ENCODE measurements at regions not wholly inside any gene's neighbourhood (a gene's known extent, or its start where the extent isn't known, plus 50 kb on each side); places are given as distances from the start of the nearest gene placed in this dataset.

DNA sequence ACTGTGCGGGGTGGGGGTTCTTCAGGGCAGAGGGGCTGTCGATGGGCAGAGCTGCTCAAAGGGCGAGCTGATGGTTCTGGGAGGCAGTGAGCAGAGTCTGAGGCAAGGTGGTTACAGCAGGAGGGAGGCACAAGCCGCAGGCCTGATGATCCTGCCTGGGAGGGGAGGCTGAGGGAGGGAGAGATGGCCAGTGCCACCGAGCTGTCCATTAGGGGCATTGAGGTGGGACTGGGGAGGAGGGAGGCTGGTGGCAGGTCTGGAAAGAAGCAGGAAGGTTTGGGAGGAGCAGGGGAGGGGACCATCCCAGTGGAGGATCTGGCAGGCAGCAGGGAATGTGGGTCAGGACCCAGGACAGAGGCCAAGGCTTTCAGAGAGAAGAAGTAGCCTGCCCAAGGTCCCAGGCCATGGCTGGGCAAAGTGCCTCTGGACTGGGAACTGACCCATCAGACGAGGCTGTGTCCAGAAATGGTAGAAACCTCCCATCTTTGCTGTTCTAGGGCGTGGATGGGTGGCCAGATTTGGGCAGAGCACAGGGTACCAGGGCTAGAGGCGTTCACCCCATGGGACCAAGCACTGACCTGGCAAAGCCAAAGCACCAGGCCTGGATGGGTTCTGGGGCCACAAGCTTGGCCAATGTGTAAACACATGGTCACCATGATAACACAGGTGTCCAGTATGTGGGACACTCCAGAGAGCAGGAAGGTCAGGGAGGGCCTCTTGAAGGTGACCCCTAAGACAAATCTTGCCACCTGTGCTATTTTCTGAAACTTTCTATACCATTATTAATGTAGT lies 55.5 kb downstream of the INHBB start:
- DNase-seq (ENCODE audit: low read depth in 4 of 6, low spot score in 6 of 6) = no peak

DNA sequence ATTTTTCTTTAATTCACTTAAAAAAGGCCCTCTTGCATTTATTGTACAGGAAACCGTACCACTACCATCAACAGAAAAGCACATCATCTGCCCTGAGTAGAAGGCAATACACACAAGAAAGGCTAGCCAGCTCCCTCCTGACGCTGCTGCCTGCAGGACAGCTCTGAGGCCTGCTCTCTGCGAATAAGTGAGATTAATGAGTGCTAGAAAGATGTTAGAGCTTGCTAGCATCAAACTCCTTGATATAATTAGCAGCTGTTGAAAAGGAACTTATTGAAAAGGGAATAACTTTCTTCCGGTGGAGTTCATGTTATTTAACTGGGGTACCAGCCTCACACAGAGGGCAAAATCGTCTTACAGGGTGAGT lies 56.1 kb downstream of the INHBB start:
- Histone ChIP-seq H3K27ac (ENCODE audit: low read depth, low read length) (no peak overlapping the region), H3K27me3 (ENCODE audit: control insufficient read depth, insufficient read depth, low read length) (no peaks in the 10 kb centered on the region), H3K36me3 (ENCODE audit: control insufficient read depth, insufficient read depth, low read length) (no peaks in the 10 kb centered on the region), H3K9me3 (ENCODE audit: control insufficient read depth, insufficient read depth, low read length) (no peaks in the 10 kb centered on the region), H3K4me3 (ENCODE audit: low read depth, low read length) (no peak overlapping the region), H3K4me1 (ENCODE audit: control insufficient read depth, insufficient read depth, low read length) (peaks cover 4% of the 10 kb centered on the region)
- WGBS (ENCODE audit: insufficient coverage) = 50% methylated on average over 1 of the region's 5 CpGs
- DNase-seq (ENCODE audit: low read depth in 4 of 6, low spot score in 6 of 6) = no peak

More for the DNA sequence above, 55.5 kb downstream of the INHBB start:
- no peak overlapping the region for H3K27ac ChIP-seq (ENCODE audit: low read depth, low read length)
- no peaks in the 10 kb centered on the region for H3K9me3 ChIP-seq (ENCODE audit: control insufficient read depth, insufficient read depth, low read length)
- H3K4me3 ChIP-seq (ENCODE audit: low read depth, low read length) = no peak overlapping the region
- WGBS (ENCODE audit: insufficient coverage) = 74% methylated on average over 8 of the region's 8 CpGs
- H3K27me3 ChIP-seq (ENCODE audit: control insufficient read depth, insufficient read depth, low read length) = no peaks in the 10 kb centered on the region
- no peaks in the 10 kb centered on the region for H3K36me3 ChIP-seq (ENCODE audit: control insufficient read depth, insufficient read depth, low read length)
- peaks cover 4% of the 10 kb centered on the region for H3K4me1 ChIP-seq (ENCODE audit: control insufficient read depth, insufficient read depth, low read length)

DNA sequence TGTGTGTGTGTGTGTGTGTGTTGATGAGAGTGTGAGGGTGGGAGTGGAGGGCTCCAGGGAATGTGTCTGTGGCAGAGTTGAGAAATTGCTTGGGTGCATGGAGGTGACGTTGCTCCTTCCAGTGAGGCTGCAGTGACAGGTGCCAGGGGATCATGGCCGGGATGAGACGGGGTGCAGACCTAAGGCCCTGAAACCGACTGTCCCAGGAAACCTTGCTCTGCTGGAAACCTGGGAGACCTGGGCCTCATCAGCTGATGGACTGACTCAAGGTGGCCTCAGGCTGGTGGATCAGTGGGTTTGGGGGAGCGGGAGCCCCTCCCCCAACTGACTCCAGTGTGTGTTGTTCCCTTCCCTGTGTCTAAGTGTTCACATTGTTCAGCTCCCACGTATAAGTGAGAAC lies 56.6 kb downstream of the INHBB start:
- H3K4me1 ChIP-seq (ENCODE audit: control insufficient read depth, insufficient read depth, low read length) = peaks cover 4% of the 10 kb centered on the region
- no peak for DNase-seq (ENCODE audit: low read depth in 4 of 6, low spot score in 6 of 6)
- no peak overlapping the region for H3K4me3 ChIP-seq (ENCODE audit: low read depth, low read length)
- WGBS (ENCODE audit: insufficient coverage) = 100% methylated on average over 5 of the region's 6 CpGs
- H3K27ac ChIP-seq (ENCODE audit: low read depth, low read length) = no peak overlapping the region
- H3K36me3 ChIP-seq (ENCODE audit: control insufficient read depth, insufficient read depth, low read length) = no peaks in the 10 kb centered on the region
- H3K9me3 ChIP-seq (ENCODE audit: control insufficient read depth, insufficient read depth, low read length) = no peaks in the 10 kb centered on the region
- H3K27me3 ChIP-seq (ENCODE audit: control insufficient read depth, insufficient read depth, low read length) = no peaks in the 10 kb centered on the region

DNA sequence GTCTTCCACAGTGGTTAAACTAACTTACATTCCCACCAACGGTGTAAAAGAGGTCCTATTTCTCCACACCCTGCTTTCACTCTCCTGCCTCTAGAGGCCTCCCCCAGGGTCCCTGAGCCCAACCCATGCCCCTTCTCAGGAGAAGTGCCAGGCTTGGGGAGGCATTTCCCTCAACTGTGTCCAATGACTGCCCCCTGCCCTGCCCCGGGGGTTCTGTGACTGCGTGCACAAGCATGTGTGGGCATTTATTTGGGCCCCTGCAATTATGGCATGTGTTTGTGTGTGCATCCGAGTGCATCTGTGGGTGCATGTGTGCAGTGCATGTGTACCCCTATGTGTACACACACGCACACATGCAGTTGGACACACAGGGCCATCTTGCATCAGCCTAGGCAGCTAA lies 57.3 kb downstream of the INHBB start:
- Histone ChIP-seq H3K4me3 (ENCODE audit: low read depth, low read length) (no peak overlapping the region), H3K27ac (ENCODE audit: low read depth, low read length) (no peak overlapping the region), H3K4me1 (ENCODE audit: control insufficient read depth, insufficient read depth, low read length) (peaks cover 4% of the 10 kb centered on the region), H3K9me3 (ENCODE audit: control insufficient read depth, insufficient read depth, low read length) (no peaks in the 10 kb centered on the region), H3K36me3 (ENCODE audit: control insufficient read depth, insufficient read depth, low read length) (no peaks in the 10 kb centered on the region), H3K27me3 (ENCODE audit: control insufficient read depth, insufficient read depth, low read length) (no peaks in the 10 kb centered on the region)
- DNase-seq (ENCODE audit: low read depth in 4 of 6, low spot score in 6 of 6) = no peak
- 71% methylated on average over 5 of the region's 5 CpGs for WGBS (ENCODE audit: insufficient coverage)

DNA sequence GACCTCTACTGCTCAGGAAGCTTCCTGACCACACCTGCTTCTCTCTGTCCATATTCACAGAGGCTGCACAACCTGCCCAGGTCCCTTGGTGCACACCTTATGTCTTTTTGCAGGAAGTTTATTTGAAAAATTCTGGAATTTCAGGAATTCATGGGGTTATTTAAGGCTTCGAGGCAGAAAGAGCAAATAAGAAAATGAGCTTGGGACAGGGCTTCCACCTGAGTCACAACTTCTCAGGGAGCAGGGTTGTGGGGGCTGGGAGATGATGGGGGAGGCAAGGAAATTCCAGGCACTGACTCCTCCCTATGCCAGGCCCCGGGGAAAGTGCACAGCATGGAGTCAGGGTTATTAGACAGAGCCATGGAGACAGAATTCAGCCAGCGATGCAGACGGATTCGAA lies 57.7 kb downstream of the INHBB start:
- Histone ChIP-seq H3K27ac (ENCODE audit: low read depth, low read length) (no peak overlapping the region), H3K4me3 (ENCODE audit: low read depth, low read length) (no peak overlapping the region), H3K36me3 (ENCODE audit: control insufficient read depth, insufficient read depth, low read length) (no peaks in the 10 kb centered on the region), H3K4me1 (ENCODE audit: control insufficient read depth, insufficient read depth, low read length) (peaks cover 2% of the 10 kb centered on the region), H3K27me3 (ENCODE audit: control insufficient read depth, insufficient read depth, low read length) (no peaks in the 10 kb centered on the region), H3K9me3 (ENCODE audit: control insufficient read depth, insufficient read depth, low read length) (peaks cover under 1% of the 10 kb centered on the region)
- WGBS (ENCODE audit: insufficient coverage) = 65% methylated on average over 4 of the region's 5 CpGs
- no peak for DNase-seq (ENCODE audit: low read depth in 4 of 6, low spot score in 6 of 6)

DNA sequence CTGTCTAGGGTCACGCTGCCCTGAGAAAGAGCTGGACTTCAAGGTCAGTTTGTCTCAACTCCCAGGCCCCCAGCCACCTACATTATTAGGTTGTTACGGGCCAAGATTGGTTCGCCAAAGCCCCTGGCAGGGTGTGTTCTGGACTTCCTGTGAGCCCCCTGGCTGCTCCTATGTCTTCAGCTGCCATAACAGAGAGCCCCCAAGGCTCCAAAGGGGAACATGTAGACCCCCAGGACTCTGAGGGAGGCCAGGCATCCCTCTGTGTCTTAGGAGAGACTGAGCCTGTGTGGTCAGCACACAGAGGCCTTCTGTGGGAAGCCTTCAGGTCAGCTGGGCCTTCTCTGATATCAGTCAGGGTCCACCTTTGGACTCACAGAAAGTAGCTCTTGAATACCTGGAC lies 58.3 kb downstream of the INHBB start:
- 93% methylated on average over 2 of the region's 3 CpGs for WGBS (ENCODE audit: insufficient coverage)
- H3K4me1 ChIP-seq (ENCODE audit: control insufficient read depth, insufficient read depth, low read length) = no peaks in the 10 kb centered on the region
- no peak overlapping the region for H3K4me3 ChIP-seq (ENCODE audit: low read depth, low read length)
- H3K27me3 ChIP-seq (ENCODE audit: control insufficient read depth, insufficient read depth, low read length) = no peaks in the 10 kb centered on the region
- H3K9me3 ChIP-seq (ENCODE audit: control insufficient read depth, insufficient read depth, low read length) = peaks cover 3% of the 10 kb centered on the region
- no peak for DNase-seq (ENCODE audit: low read depth in 4 of 6, low spot score in 6 of 6)
- H3K27ac ChIP-seq (ENCODE audit: low read depth, low read length) = no peak overlapping the region
- no peaks in the 10 kb centered on the region for H3K36me3 ChIP-seq (ENCODE audit: control insufficient read depth, insufficient read depth, low read length)

DNA sequence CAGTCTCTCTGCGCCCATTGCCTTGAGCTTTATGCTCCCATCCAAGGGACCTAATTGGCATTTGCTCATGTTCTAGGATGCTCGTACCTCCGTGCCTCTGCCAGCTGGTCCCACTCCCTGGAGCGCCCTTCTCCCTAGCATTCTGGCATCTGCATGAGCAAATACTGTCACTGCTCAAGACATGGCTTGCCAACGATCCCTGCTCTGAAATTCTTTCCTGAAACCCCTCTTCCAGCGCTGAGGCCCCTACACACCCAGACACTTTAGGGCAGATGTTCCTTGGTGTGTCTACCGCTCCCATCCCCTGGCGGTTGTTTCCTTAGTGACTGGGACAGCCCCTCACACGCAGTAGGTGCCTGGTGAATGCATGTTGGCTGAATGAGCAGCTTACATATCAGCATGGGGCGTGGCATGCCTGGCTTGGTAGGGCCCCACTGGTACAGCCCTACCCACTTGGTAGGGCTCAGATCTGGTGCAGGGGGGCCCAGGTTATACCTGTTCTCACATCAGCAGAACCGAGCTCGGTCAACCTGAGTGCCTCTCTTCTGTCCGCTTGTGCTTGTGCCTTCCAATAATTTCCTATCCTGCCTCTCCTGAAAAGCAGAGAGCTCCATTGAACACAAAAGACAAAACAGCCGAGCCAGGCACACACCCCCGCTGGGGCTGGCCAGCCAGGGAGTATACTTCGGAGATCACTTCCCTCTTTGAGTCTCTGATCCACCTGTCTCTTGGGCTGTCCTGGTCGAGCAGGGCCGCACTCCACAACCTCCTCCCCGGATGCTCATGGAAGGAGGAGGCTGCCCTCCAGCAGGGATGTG lies 59.2 kb downstream of the INHBB start:
- Histone ChIP-seq H3K27ac (ENCODE audit: low read depth, low read length) (no peak overlapping the region), H3K4me1 (ENCODE audit: control insufficient read depth, insufficient read depth, low read length) (no peaks in the 10 kb centered on the region), H3K27me3 (ENCODE audit: control insufficient read depth, insufficient read depth, low read length) (no peaks in the 10 kb centered on the region), H3K4me3 (ENCODE audit: low read depth, low read length) (no peak overlapping the region), H3K36me3 (ENCODE audit: control insufficient read depth, insufficient read depth, low read length) (no peaks in the 10 kb centered on the region), H3K9me3 (ENCODE audit: control insufficient read depth, insufficient read depth, low read length) (peaks cover 3% of the 10 kb centered on the region)
- peak in 1 of 6 donors; percentile 48 for DNase-seq (ENCODE audit: low read depth in 4 of 6, low spot score in 6 of 6)
- 82% methylated on average over 15 of the region's 19 CpGs for WGBS (ENCODE audit: insufficient coverage)

DNA sequence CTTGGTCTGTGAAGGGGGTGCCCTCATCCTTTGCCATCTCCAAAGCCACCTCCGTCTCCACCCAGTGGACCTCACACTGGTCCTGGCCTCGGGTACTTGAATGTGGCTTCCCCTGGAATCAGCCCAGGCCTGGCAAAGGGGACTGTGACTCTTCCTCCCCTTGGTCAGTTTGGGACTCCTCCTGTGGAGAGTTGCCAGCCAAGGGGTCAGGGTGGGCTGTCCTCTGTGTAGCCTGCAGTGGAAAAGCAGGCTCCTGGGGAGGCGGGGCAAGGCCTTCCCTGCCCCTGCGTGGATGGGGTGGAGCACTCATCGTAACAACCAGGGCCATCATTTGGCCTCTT lies 59.8 kb downstream of the INHBB start:
- no peak overlapping the region for H3K27ac ChIP-seq (ENCODE audit: low read depth, low read length)
- WGBS (ENCODE audit: insufficient coverage) = 73% methylated on average over 4 of the region's 5 CpGs

DNA sequence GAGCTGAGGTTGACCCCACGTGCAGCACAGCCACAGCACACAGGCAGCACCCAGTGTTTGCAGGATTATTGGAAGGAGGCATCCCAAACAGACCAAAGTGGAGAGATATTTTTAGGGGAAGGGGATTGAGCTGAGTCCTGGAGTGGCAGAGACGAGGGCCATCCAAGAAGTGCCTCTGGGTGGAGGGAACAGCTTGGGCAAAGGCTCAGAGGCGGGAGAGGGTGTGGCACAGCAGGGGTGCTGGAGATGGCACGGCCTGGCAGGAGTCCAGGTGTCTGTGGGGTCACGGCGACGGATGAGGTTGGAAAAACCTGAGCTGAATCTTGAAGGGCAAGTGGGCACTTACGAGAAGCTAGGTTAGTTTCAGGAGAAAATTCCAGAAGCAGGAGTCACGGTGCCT lies 60.6 kb downstream of the INHBB start:
- H3K36me3 ChIP-seq (ENCODE audit: control insufficient read depth, insufficient read depth, low read length) = no peaks in the 10 kb centered on the region
- H3K4me3 ChIP-seq (ENCODE audit: low read depth, low read length) = no peak overlapping the region
- H3K27me3 ChIP-seq (ENCODE audit: control insufficient read depth, insufficient read depth, low read length) = no peaks in the 10 kb centered on the region
- no peak overlapping the region for H3K27ac ChIP-seq (ENCODE audit: low read depth, low read length)
- DNase-seq (ENCODE audit: low read depth in 4 of 6, low spot score in 6 of 6) = no peak
- WGBS (ENCODE audit: insufficient coverage) = 79% methylated on average over 9 of the region's 9 CpGs
- H3K4me1 ChIP-seq (ENCODE audit: control insufficient read depth, insufficient read depth, low read length) = no peaks in the 10 kb centered on the region
- H3K9me3 ChIP-seq (ENCODE audit: control insufficient read depth, insufficient read depth, low read length) = peaks cover 3% of the 10 kb centered on the region

More for the DNA sequence above, 59.8 kb downstream of the INHBB start:
- peaks cover 3% of the 10 kb centered on the region for H3K9me3 ChIP-seq (ENCODE audit: control insufficient read depth, insufficient read depth, low read length)
- no peaks in the 10 kb centered on the region for H3K4me1 ChIP-seq (ENCODE audit: control insufficient read depth, insufficient read depth, low read length)
- H3K36me3 ChIP-seq (ENCODE audit: control insufficient read depth, insufficient read depth, low read length) = no peaks in the 10 kb centered on the region
- H3K4me3 ChIP-seq (ENCODE audit: low read depth, low read length) = no peak overlapping the region
- H3K27me3 ChIP-seq (ENCODE audit: control insufficient read depth, insufficient read depth, low read length) = no peaks in the 10 kb centered on the region
- no peak for DNase-seq (ENCODE audit: low read depth in 4 of 6, low spot score in 6 of 6)

DNA sequence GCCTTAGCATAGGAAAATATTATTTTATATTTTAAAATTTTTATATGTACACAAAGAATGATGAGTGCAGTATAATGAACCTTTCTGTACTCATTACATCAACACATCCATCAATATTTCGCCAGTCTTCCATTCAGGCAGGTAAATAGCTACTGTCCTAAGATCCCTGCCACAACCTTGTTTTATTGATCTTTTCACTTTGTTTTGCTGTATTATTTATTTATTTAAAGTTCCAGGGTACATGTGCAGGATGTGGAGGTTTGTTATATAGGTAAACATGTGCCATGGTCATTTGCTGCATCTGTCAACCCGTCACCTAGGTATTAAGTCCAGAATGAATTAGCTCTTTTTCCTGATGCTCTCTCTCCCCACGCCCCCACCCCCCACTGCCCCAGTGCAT lies 64.6 kb downstream of the INHBB start:
- no CpG with 5 or more reads among the region's 3 CpGs for WGBS (ENCODE audit: insufficient coverage)
- DNase-seq (ENCODE audit: low read depth in 4 of 6, low spot score in 6 of 6) = no peak
- no peaks in the 10 kb centered on the region for H3K4me1 ChIP-seq (ENCODE audit: control insufficient read depth, insufficient read depth, low read length)
- no peak overlapping the region for H3K4me3 ChIP-seq (ENCODE audit: low read depth, low read length)
- H3K27me3 ChIP-seq (ENCODE audit: control insufficient read depth, insufficient read depth, low read length) = no peaks in the 10 kb centered on the region
- no peak overlapping the region for H3K27ac ChIP-seq (ENCODE audit: low read depth, low read length)
- H3K9me3 ChIP-seq (ENCODE audit: control insufficient read depth, insufficient read depth, low read length) = peaks cover 3% of the 10 kb centered on the region
- no peaks in the 10 kb centered on the region for H3K36me3 ChIP-seq (ENCODE audit: control insufficient read depth, insufficient read depth, low read length)

Measured in spinal cord (tissue), 9 donors.